DND-41 (cell line): ENCODE measurements at regions not wholly inside any gene's neighbourhood (a gene's known extent, or its start where the extent isn't known, plus 50 kb on each side); places are given as distances from the start of the nearest gene placed in this dataset.

Experiments
- ATAC-seq: fragments of 200-7000 bp; cut with Tn5 transposase; 3 replicates; pipeline ENCODE4 v1.9.1; 2021; ENCODE audit warnings: low read depth; ENCODE audit not compliant: insufficient read depth
- DNase-seq: peaks from one replicate; pipeline ENCODE4 v3.0.0-alpha.2; 2020
- H2AFZ ChIP-seq: 2 replicates; pipeline ENCODE4 v1.6.0; 2012; ENCODE audit warnings: low read depth, low read length
- H3K27ac ChIP-seq: 2 replicates; pipeline ENCODE4 v1.5.1; 2012; ENCODE audit warnings: low read length, inconsistent platforms
- H3K27me3 ChIP-seq: fragments of 200-600 bp; sonication (generic); 2 replicates; pipeline ENCODE4 v1.6.0; 2012; ENCODE audit warnings: low read length, mild to moderate bottlenecking, inconsistent platforms; ENCODE audit not compliant: insufficient read depth, poor library complexity
- H3K36me3 ChIP-seq: 2 replicates; pipeline ENCODE4 v1.5.1; 2012; ENCODE audit warnings: low read length, inconsistent platforms; ENCODE audit not compliant: insufficient read depth
- H3K4me1 ChIP-seq: 2 replicates; pipeline ENCODE4 v1.5.1; 2012; ENCODE audit warnings: mild to moderate bottlenecking, low read length; ENCODE audit not compliant: insufficient read depth
- H3K4me2 ChIP-seq: 2 replicates; pipeline ENCODE4 v1.6.0; 2012; ENCODE audit warnings: mild to moderate bottlenecking, moderate library complexity, low read length, inconsistent platforms; ENCODE audit not compliant: insufficient read depth
- H3K4me3 ChIP-seq, 2 experiments: fragments of 200-600 bp in 1 of 2; shearing (Covaris generic) in 1 of 2; 2 replicates each; pipeline ENCODE4 v1.5.1; 2012 to 2016; ENCODE audit warnings: inconsistent platforms in 2 of 2, low read length in 2 of 2, mild to moderate bottlenecking in 2 of 2, low read depth in 1 of 2, moderate library complexity in 1 of 2
- H3K79me2 ChIP-seq: 2 replicates; pipeline ENCODE4 v1.6.0; 2012; ENCODE audit warnings: low read length, inconsistent platforms; ENCODE audit not compliant: insufficient read depth
- H3K9ac ChIP-seq: 2 replicates; pipeline ENCODE4 v1.6.0; 2012; ENCODE audit warnings: low read depth, mild to moderate bottlenecking, inconsistent platforms, low read length, moderate library complexity
- H3K9me3 ChIP-seq: 2 replicates; pipeline ENCODE4 v1.5.1; 2012; ENCODE audit warnings: low read length, moderate library complexity, mild to moderate bottlenecking, inconsistent platforms; ENCODE audit not compliant: insufficient read depth, severe bottlenecking
- H4K20me1 ChIP-seq: 2 replicates; pipeline ENCODE4 v1.6.0; 2012; ENCODE audit warnings: low read length; ENCODE audit not compliant: insufficient read depth
- EZH2 ChIP-seq: IDR thresholded peaks from 3 replicates; pipeline ENCODE4 v1.6.1; 2012; ENCODE audit warnings: borderline replicate concordance, low read depth, mild to moderate bottlenecking, moderate library complexity, low read length, inconsistent platforms; ENCODE audit not compliant: severe bottlenecking
- TF ChIP-seq, protein P1 (sequence below): IDR thresholded peaks from 2 replicates; pipeline ENCODE4 v1.5.1; 2012; ENCODE audit warnings: borderline replicate concordance, low read length, moderate library complexity, mild to moderate bottlenecking; ENCODE audit not compliant: poor library complexity, severe bottlenecking; ENCODE audit errors: extremely low read depth

- ATAC-seq (no peak), DNase-seq (no peak)
- Histone ChIP-seq H3K36me3 (no peaks in the 10 kb centered on the region), H3K9ac (no peak overlapping the region), H3K4me1 (no peaks in the 10 kb centered on the region), H3K4me3 (no peak overlapping the region), H3K79me2 (no peaks in the 10 kb centered on the region), H3K9me3 (no peaks in the 10 kb centered on the region), H3K27me3 (no peaks in the 10 kb centered on the region), H3K4me2 (no peak overlapping the region), H2AFZ (no peak overlapping the region), H3K27ac (no peak overlapping the region), H4K20me1 (no peaks in the 10 kb centered on the region)
- TF ChIP-seq, protein P1, sequence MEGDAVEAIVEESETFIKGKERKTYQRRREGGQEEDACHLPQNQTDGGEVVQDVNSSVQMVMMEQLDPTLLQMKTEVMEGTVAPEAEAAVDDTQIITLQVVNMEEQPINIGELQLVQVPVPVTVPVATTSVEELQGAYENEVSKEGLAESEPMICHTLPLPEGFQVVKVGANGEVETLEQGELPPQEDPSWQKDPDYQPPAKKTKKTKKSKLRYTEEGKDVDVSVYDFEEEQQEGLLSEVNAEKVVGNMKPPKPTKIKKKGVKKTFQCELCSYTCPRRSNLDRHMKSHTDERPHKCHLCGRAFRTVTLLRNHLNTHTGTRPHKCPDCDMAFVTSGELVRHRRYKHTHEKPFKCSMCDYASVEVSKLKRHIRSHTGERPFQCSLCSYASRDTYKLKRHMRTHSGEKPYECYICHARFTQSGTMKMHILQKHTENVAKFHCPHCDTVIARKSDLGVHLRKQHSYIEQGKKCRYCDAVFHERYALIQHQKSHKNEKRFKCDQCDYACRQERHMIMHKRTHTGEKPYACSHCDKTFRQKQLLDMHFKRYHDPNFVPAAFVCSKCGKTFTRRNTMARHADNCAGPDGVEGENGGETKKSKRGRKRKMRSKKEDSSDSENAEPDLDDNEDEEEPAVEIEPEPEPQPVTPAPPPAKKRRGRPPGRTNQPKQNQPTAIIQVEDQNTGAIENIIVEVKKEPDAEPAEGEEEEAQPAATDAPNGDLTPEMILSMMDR = no peak
- no peak for TF ChIP-seq EZH2
These were observed 331.7 kb downstream of the LIG4 start for GRCh38 chr13:107883561-107884175.

DNA sequence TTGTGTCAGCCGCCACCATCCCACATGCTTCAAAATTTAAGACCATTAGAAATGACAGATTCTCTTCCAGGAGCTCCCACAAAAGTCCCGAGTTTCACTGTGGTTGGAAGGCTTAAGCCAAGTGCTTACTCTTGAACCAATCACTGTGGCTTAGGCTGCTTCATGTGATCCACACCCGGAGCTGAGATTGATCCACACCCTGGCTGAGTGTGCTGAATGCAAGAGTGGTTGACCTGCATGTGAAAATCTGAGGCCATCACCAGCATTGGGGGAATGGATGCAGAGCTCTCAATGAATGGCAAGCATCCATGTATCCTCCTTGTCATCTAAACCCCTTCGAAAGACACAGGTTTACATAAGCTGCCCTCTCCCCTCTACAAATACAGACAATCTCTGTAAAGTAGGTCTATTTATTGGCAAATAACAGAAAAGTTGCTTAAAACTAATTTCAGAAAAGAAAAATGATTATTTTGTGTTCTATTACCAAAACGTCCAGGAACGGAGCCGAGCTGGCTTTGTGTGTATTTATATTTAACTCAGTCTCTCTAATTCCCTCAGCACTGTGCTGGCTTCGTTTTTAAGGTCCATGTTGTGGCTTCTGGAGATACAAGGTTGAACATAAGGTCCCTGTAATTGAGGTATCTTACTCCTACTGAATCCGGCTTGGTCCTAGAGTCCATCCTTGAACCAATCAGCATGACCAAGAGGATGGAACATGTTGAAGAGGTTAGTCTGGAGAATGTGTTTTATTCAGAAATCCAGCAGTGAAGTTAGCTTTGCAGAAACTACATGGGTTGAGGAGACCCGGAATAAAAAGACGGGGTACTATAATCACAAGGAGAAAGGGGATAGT lies 332.4 kb downstream of the LIG4 start:
- Histone ChIP-seq H3K79me2 (no peaks in the 10 kb centered on the region), H3K27me3 (no peaks in the 10 kb centered on the region), H3K4me1 (no peaks in the 10 kb centered on the region), H2AFZ (no peak overlapping the region), H3K27ac (no peak overlapping the region), H3K9me3 (no peaks in the 10 kb centered on the region), H4K20me1 (no peaks in the 10 kb centered on the region), H3K4me2 (no peak overlapping the region), H3K36me3 (no peaks in the 10 kb centered on the region), H3K4me3 (no peak overlapping the region), H3K9ac (no peak overlapping the region)
- TF ChIP-seq, protein P1 = no peak
- TF ChIP-seq EZH2 = no peak
- ATAC-seq (no peak), DNase-seq (no peak)

DNA sequence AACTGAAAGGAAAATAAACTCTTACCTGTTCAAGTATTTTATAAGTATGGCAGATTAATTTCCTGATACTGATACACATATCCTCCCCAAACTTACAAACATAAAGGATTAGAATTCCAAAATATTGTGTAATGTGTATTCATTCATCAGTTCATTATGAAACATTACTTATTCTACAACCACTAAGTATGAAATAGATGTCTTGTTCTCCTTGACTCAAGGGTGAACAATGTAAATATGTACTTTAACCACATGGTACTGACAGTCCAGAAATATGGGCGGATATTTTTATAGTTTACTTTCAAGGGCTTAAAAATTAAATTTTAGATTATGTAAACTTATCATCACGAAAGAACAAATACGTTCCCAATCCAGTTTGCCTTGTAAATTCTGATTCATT lies 334.0 kb downstream of the LIG4 start:
- Histone ChIP-seq H3K36me3 (no peaks in the 10 kb centered on the region), H3K79me2 (no peaks in the 10 kb centered on the region), H3K4me3 (no peak overlapping the region), H3K27ac (no peak overlapping the region), H3K4me1 (no peaks in the 10 kb centered on the region), H3K9me3 (no peaks in the 10 kb centered on the region), H2AFZ (no peak overlapping the region), H3K4me2 (no peak overlapping the region), H3K9ac (no peak overlapping the region), H3K27me3 (no peaks in the 10 kb centered on the region), H4K20me1 (no peaks in the 10 kb centered on the region)
- DNase-seq (no peak), ATAC-seq (no peak)
- TF ChIP-seq EZH2 = no peak
- TF ChIP-seq, protein P1 = no peak
